ENCODE measurements at regions not wholly inside any gene's neighbourhood (a gene's known extent, or its start where the extent isn't known, plus 50 kb on each side); places are given as distances from the start of the nearest gene placed in this dataset.

DNA sequence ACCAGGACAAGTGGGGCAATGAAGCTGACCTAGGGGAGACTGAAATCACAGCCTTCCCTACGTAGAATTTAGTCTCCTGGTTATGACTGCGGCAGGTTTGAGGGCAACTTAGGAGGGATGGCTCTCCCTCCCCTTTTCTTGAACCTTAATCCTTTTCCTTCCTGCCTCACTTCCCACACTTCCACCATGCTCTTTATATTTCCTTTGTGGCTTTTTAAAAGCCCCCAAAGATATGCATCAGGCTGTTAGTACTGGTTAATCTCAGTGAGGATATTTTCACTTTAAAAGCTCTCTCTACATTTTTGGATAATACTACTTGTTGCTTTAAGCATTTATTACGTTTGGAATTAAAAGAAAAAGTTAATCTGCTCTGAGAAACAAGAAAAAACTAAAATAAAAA, 339.2 kb downstream of the SOX2 start:
- DNase-seq (ENCODE audit: low spot score): no peak
- no peaks in the 10 kb centered on the region for H3K4me1 ChIP-seq (replicated peaks)
- TF ChIP-seq POLR2AphosphoS5 (IDR thresholded peaks at IDR 0.05) (no peak), POLR2A (IDR thresholded peaks at IDR 0.05) (no peak)
- H3K27me3 ChIP-seq (replicated peaks; ENCODE audit: insufficient read depth): no peaks in the 10 kb centered on the region
- no peak overlapping the region for H3K4me3 ChIP-seq
- no peak overlapping the region for H3K27ac ChIP-seq
- H3K9me3 ChIP-seq: no peaks in the 10 kb centered on the region
- 57% methylated on average over 3 of the region's 3 CpGs for WGBS
- H3K36me3 ChIP-seq: no peaks in the 10 kb centered on the region
- intact Hi-C loops (cut with DNase I): no loop called here

DNA sequence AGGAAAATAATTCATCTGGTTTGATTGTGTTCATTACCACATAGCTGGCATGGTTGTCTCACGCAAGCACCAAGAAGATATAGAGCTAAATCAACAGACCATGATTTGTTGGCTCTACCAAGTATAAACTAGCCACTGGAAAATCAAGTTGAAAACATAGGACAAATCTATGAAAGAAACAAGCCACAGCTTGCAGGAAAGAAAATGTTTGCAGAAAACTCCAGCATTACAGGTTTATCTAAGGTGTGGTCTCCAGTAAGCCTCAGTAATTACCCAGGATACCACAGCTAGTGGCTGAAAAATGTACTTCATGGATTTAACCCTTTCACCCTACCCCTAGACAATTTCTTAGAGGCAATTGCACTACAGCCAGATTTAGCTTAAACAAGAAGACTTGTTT, 340.6 kb downstream of the SOX2 start:
- H3K27ac ChIP-seq: no peak overlapping the region
- no peak for TF ChIP-seq POLR2A (IDR thresholded peaks at IDR 0.05)
- peak in 1 of 4 experiments; percentile 44 for TF ChIP-seq CTCF (IDR thresholded peaks at IDR 0.05)
- peak; percentile 83 for TF ChIP-seq POLR2AphosphoS5 (IDR thresholded peaks at IDR 0.05)

GRCh38 chr3:182052757-182053156, 341.0 kb downstream of the SOX2 start:
- H3K36me3 ChIP-seq: no peaks in the 10 kb centered on the region
- no peak overlapping the region for H3K4me3 ChIP-seq
- no peak for TF ChIP-seq CTCF (IDR thresholded peaks at IDR 0.05)
- TF ChIP-seq POLR2AphosphoS5 (IDR thresholded peaks at IDR 0.05): no peak
- TF ChIP-seq POLR2A (IDR thresholded peaks at IDR 0.05): no peak
- H3K4me1 ChIP-seq (replicated peaks): no peaks in the 10 kb centered on the region
- H3K27ac ChIP-seq: no peak overlapping the region
- no peaks in the 10 kb centered on the region for H3K9me3 ChIP-seq
- 80% methylated on average over 2 of the region's 2 CpGs for WGBS
- no peak for DNase-seq (ENCODE audit: low spot score)
- H3K27me3 ChIP-seq (replicated peaks; ENCODE audit: insufficient read depth): no peaks in the 10 kb centered on the region
- intact Hi-C loops (cut with DNase I): no loop called here

More for the DNA sequence above, 340.6 kb downstream of the SOX2 start:
- no peaks in the 10 kb centered on the region for H3K27me3 ChIP-seq (replicated peaks; ENCODE audit: insufficient read depth)
- H3K4me3 ChIP-seq: no peak overlapping the region
- H3K36me3 ChIP-seq: no peaks in the 10 kb centered on the region
- WGBS: 39% methylated on average over 1 of the region's 1 CpG
- H3K9me3 ChIP-seq: no peaks in the 10 kb centered on the region
- intact Hi-C loops (cut with DNase I): no loop called here
- DNase-seq (ENCODE audit: low spot score): peak; percentile 60
- no peaks in the 10 kb centered on the region for H3K4me1 ChIP-seq (replicated peaks)

DNA sequence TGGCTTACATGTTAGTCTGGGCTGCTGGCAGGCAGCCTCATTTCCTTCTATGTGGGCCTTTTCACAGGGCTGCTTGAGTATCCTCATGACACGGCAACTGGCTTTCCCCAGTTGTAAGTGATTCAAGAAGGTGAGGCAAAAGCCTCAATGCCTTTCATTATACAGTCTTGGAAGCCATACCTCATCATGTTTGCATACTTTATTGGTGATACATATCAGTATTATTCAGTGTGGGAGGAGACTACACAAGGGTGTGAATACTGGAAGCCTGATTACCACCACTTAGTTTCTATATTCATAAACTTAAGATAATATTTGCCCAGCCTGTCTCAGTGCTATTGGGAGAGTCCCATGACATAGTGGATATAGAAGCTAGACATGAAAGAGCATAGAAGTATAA, 346.8 kb downstream of the SOX2 start:
- 57% methylated on average over 1 of the region's 1 CpG for WGBS
- Histone ChIP-seq H3K9me3 (no peaks in the 10 kb centered on the region), H3K27me3 (replicated peaks; ENCODE audit: insufficient read depth) (no peaks in the 10 kb centered on the region), H3K4me1 (replicated peaks) (no peaks in the 10 kb centered on the region), H3K4me3 (no peak overlapping the region), H3K36me3 (no peaks in the 10 kb centered on the region), H3K27ac (no peak overlapping the region)
- intact Hi-C loops (cut with DNase I): no loop called here
- no peak for DNase-seq (ENCODE audit: low spot score)
- TF ChIP-seq POLR2A (IDR thresholded peaks at IDR 0.05) (no peak), CTCF (IDR thresholded peaks at IDR 0.05) (no peak), POLR2AphosphoS5 (IDR thresholded peaks at IDR 0.05) (no peak)

DNA sequence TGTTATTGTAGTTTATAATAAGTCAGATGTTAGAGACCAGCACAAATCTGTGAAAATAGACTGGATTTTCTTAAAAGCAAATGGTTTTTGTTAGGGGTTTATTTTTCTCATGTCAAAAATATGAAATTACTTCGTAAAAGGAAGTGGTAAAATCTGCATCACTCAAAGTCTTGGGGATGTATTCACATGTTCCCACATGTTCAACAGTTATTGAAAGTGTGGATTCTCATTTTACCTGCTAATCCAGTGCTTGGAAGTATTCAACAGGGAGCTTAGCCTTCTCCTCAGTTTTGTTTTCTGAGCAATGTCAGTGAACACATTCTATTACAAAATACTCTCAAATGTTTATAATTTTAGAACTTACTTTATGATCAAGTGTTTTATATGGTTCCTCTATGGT, 352.0 kb downstream of the SOX2 start:
- no peaks in the 10 kb centered on the region for H3K4me1 ChIP-seq (replicated peaks)
- intact Hi-C loops (cut with DNase I): no loop called here
- 18% methylated on average over 1 of the region's 1 CpG for WGBS
- H3K27ac ChIP-seq: no peak overlapping the region
- H3K27me3 ChIP-seq (replicated peaks; ENCODE audit: insufficient read depth): no peaks in the 10 kb centered on the region
- no peaks in the 10 kb centered on the region for H3K36me3 ChIP-seq
- H3K4me3 ChIP-seq: no peak overlapping the region
- TF ChIP-seq POLR2A (IDR thresholded peaks at IDR 0.05) (no peak), POLR2AphosphoS5 (IDR thresholded peaks at IDR 0.05) (no peak), CTCF (IDR thresholded peaks at IDR 0.05) (no peak)
- H3K9me3 ChIP-seq: no peaks in the 10 kb centered on the region
- DNase-seq (ENCODE audit: low spot score): no peak

Measured in prostate gland (tissue), 2 donors.